GM12878 (cell line): ENCODE measurements at regions not wholly inside any gene's neighbourhood (a gene's known extent, or its start where the extent isn't known, plus 50 kb on each side); places are given as distances from the start of the nearest gene placed in this dataset.

Experiments used
- ATAC-seq: fragments of 200-7000 bp; cut with Tn5 transposase; 3 replicates; pipeline ENCODE4 v1.9.1; 2020; ENCODE audit warnings: mild to moderate bottlenecking, moderate library complexity
- BruUV-seq: library from RNA; stranded (reverse); fragments of 400-500 nt; replicated peaks from 2 replicates; lab custom pipeline; 2021; lab: Mats Ljungman, UMichigan
- CTCF ChIA-PET: fragments of 300-600 bp; sonication (Branson Sonifier 250); formaldehyde crosslinking; extraction: SDS; loops from one replicate; lab custom pipeline; 2021; ENCODE audit warnings: inconsistent platforms; lab: Yijun Ruan, JAX
- POLR2A ChIA-PET: fragments of 350-600 bp; formaldehyde crosslinking; extraction: SDS; loops from one replicate; lab custom pipeline; 2021; ENCODE audit warnings: inconsistent platforms; lab: Charles Lee
- RAD21 ChIA-PET: fragments of 300-600 bp; sonication (Branson Sonifier 250); formaldehyde crosslinking; loops from one replicate; lab custom pipeline; 2023; ENCODE audit warnings: antibody characterized with exemption; ENCODE audit not compliant: unreplicated experiment; lab: Charles Lee
- SMC1A ChIA-PET: fragments of 300-600 bp; sonication (Branson Sonifier 250); formaldehyde crosslinking; loops from one replicate; lab custom pipeline; 2023; ENCODE audit not compliant: unreplicated experiment, uncharacterized antibody; lab: Charles Lee
- DNase-seq: peaks from one replicate; pipeline ENCODE4 v3.0.0-alpha.2; 2011; ENCODE audit warnings: low read depth, low spot score
- FAIRE-seq: peaks from 3 replicates; lab custom pipeline; 2011; peaks lifted over from hg19 to GRCh38; lab: Jason Lieb, UNC
- H2AFZ ChIP-seq: 2 replicates; pipeline ENCODE4 v1.6.0; 2011; ENCODE audit warnings: low read depth, low read length, control low read depth; ENCODE audit not compliant: control insufficient read depth
- H3K27ac ChIP-seq: 2 replicates; pipeline ENCODE4 v1.5.1; 2011; ENCODE audit warnings: control low read depth; ENCODE audit not compliant: control insufficient read depth, insufficient read depth
- H3K27me3 ChIP-seq, 2 experiments: replicated peaks in 1 of 2; 2 replicates each; pipeline versions ENCODE4 v1.6.0 to v1.6.1; 2011; ENCODE audit warnings: low read length in 1 of 2; ENCODE audit not compliant: control insufficient read depth in 2 of 2, insufficient read depth in 2 of 2
- H3K36me3 ChIP-seq, 2 experiments: 2 replicates each; pipeline ENCODE4 v1.5.1; 2011; ENCODE audit warnings: low read length in 1 of 2; ENCODE audit not compliant: control insufficient read depth in 2 of 2, insufficient read depth in 2 of 2
- H3K4me1 ChIP-seq: 2 replicates; pipeline ENCODE4 v1.6.1; 2011; ENCODE audit warnings: mild to moderate bottlenecking, low read length, moderate library complexity, mixed read lengths; ENCODE audit not compliant: control insufficient read depth, insufficient read depth
- H3K4me2 ChIP-seq: 2 replicates; pipeline ENCODE4 v1.6.0; 2011; ENCODE audit warnings: control low read depth; ENCODE audit not compliant: control insufficient read depth, insufficient read depth
- H3K4me3 ChIP-seq: fragments of 200-600 bp; sonication (generic); 2 replicates; pipeline ENCODE4 v1.5.1; 2016
- H3K79me2 ChIP-seq: 2 replicates; pipeline ENCODE4 v1.6.0; 2011; ENCODE audit warnings: low read length; ENCODE audit not compliant: control insufficient read depth, insufficient read depth
- H3K9ac ChIP-seq: 2 replicates; pipeline ENCODE4 v1.8.0; 2011; ENCODE audit warnings: low read length, control low read depth, mixed read lengths; ENCODE audit not compliant: control insufficient read depth, insufficient read depth
- H3K9me3 ChIP-seq: replicated peaks from 3 replicates; pipeline ENCODE4 v1.5.1; 2011; ENCODE audit warnings: mild to moderate bottlenecking, low read length; ENCODE audit not compliant: control insufficient read depth, insufficient read depth
- H4K20me1 ChIP-seq: 2 replicates; pipeline ENCODE4 v1.6.0; 2011; ENCODE audit not compliant: control insufficient read depth, insufficient read depth
- E2F8 ChIP-seq: fragments of 450-650 bp; IDR thresholded peaks from 2 replicates; pipeline ENCODE4 v1.6.1; 2018; ENCODE audit warnings: mild to moderate bottlenecking, low read depth, moderate library complexity; ENCODE audit not compliant: partially characterized antibody
- EED ChIP-seq: sonication (generic); IDR thresholded peaks from 2 replicates; pipeline ENCODE4 v1.6.1; 2016; ENCODE audit warnings: antibody characterized with exemption, low read depth
- FOXM1 ChIP-seq: IDR thresholded peaks from 2 replicates; pipeline ENCODE4 v1.6.1; 2012; ENCODE audit warnings: low read depth, mild to moderate bottlenecking, inconsistent platforms, low read length, moderate library complexity
- HDAC6 ChIP-seq: fragments of 200-600 bp; sonication (generic); IDR thresholded peaks from one replicate; pipeline ENCODE4 v1.8.0; 2017; ENCODE audit warnings: antibody characterized with exemption; ENCODE audit not compliant: unreplicated experiment
- MEF2B ChIP-seq: fragments of 450-650 bp; IDR thresholded peaks from 2 replicates; pipeline ENCODE4 v1.6.1; 2018; ENCODE audit warnings: mild to moderate bottlenecking, moderate library complexity; ENCODE audit not compliant: partially characterized antibody, poor library complexity, severe bottlenecking
- NFXL1 ChIP-seq: fragments of 450-650 bp; IDR thresholded peaks from 2 replicates; pipeline ENCODE4 v1.6.1; 2017; ENCODE audit warnings: antibody characterized with exemption, mild to moderate bottlenecking, borderline replicate concordance
- RB1 ChIP-seq: fragments of 450-650 bp; formaldehyde crosslinking; IDR thresholded peaks from 2 replicates; pipeline ENCODE4 v1.6.1; 2017; ENCODE audit warnings: mild to moderate bottlenecking, borderline replicate concordance
- SMAD5 ChIP-seq: IDR thresholded peaks from 2 replicates; pipeline ENCODE4 v1.6.1; 2016; ENCODE audit warnings: antibody characterized with exemption, low read depth
- TARDBP ChIP-seq: IDR thresholded peaks from 2 replicates; pipeline ENCODE4 v1.6.1; 2016; ENCODE audit warnings: borderline replicate concordance
- WGBS: methylation state at CpG from one replicate; pipeline ENCODE4 v1.1.6; 2016; ENCODE audit warnings: low lambda C conversion rate; ENCODE audit not compliant: insufficient replicate concordance, insufficient coverage; ENCODE audit errors: missing lambda C conversion rate; 5-methylcytosine and 5-hydroxymethylcytosine counted together
- in situ Hi-C: fragments of 300-500 bp; cut with MboI; formaldehyde crosslinking; loops from 9 replicates; pipeline ENCODE4 v1.14.3; 2018; ENCODE audit warnings: mixed read lengths
- intact Hi-C: fragments of 100-400 bp; cut with micrococcal nuclease; formaldehyde crosslinking; loops from one replicate; pipeline ENCODE4 v1.14.2; 2022; ENCODE audit not compliant: unreplicated experiment
- TF ChIP-seq, protein P1 (sequence below): IDR thresholded peaks from 2 replicates; pipeline ENCODE4 v1.6.1; 2012; ENCODE audit warnings: improper control_type of control experiment, low read depth, low read length; ENCODE audit not compliant: insufficient replicate concordance

DNA sequence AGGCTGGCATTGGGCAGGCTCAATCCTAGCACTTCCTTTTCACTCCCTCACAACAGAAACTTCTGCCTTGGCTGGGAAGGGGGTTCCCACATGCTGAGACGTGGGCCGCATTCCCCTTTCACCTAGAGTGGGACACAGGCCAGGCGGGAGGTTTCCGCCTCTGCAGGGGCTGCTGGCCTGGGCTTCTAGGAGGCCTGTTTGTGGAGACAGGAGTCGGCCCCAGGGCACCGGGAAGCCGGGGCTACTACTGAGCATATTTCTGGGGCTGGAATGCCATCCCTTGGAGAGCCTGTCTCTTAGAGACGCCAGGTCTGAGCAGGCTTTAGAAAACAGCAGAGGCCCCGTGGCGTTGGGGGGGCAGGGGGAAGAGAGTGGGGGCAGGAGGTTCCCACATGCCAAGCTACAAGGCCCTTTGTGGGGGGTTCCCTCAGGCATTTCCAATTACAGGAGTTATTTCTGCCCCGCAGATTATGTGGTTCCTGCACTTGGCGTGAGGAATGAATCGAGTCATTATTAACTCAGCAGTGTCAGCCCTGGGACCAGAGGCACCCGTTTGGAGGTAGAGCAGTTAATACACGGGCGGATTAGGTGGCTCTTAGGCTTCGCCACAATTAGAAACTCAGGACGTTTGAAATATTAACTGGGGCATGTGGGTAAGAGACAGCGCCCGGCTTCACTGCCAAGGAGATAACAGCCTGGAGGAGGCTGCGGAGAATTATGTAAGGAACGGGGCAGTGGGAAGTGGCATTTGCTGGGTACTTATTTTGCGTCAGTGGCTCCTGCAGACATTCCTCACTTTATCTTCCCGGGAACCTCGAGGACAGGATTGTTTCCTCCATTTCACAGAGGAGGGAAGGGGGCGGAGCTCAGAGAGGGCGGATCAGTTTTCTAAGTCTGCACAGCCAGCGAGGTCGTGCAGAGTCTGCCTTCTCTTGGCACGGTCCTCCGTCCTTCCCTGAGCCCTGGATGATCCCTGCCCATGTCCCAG, 162.5 kb downstream of the MAF start:
- Histone ChIP-seq H3K79me2 (no peaks in the 10 kb centered on the region), H3K27ac (no peak overlapping the region), H3K4me1 (no peaks in the 10 kb centered on the region), H3K36me3 (no peaks in the 10 kb centered on the region), H3K27me3 (no peaks in the 10 kb centered on the region), H3K4me3 (no peak overlapping the region), H3K9me3 (no peaks in the 10 kb centered on the region), H3K4me2 (no peak overlapping the region), H2AFZ (no peak overlapping the region), H4K20me1 (peaks cover 2% of the 10 kb centered on the region; the same call in 1 of the 2 replicates), H3K9ac (no peak overlapping the region)
- in situ Hi-C loops: no loop called here
- no TSS peak for BruUV-seq
- intact Hi-C loops: no loop called here
- TF ChIP-seq HDAC6 (no peak), EED (no peak), NFXL1 (no peak), FOXM1 (no peak), SMAD5 (no peak), MEF2B (no peak), E2F8 (no peak), TARDBP (no peak), RB1 (no peak)
- TF ChIP-seq, protein P1, sequence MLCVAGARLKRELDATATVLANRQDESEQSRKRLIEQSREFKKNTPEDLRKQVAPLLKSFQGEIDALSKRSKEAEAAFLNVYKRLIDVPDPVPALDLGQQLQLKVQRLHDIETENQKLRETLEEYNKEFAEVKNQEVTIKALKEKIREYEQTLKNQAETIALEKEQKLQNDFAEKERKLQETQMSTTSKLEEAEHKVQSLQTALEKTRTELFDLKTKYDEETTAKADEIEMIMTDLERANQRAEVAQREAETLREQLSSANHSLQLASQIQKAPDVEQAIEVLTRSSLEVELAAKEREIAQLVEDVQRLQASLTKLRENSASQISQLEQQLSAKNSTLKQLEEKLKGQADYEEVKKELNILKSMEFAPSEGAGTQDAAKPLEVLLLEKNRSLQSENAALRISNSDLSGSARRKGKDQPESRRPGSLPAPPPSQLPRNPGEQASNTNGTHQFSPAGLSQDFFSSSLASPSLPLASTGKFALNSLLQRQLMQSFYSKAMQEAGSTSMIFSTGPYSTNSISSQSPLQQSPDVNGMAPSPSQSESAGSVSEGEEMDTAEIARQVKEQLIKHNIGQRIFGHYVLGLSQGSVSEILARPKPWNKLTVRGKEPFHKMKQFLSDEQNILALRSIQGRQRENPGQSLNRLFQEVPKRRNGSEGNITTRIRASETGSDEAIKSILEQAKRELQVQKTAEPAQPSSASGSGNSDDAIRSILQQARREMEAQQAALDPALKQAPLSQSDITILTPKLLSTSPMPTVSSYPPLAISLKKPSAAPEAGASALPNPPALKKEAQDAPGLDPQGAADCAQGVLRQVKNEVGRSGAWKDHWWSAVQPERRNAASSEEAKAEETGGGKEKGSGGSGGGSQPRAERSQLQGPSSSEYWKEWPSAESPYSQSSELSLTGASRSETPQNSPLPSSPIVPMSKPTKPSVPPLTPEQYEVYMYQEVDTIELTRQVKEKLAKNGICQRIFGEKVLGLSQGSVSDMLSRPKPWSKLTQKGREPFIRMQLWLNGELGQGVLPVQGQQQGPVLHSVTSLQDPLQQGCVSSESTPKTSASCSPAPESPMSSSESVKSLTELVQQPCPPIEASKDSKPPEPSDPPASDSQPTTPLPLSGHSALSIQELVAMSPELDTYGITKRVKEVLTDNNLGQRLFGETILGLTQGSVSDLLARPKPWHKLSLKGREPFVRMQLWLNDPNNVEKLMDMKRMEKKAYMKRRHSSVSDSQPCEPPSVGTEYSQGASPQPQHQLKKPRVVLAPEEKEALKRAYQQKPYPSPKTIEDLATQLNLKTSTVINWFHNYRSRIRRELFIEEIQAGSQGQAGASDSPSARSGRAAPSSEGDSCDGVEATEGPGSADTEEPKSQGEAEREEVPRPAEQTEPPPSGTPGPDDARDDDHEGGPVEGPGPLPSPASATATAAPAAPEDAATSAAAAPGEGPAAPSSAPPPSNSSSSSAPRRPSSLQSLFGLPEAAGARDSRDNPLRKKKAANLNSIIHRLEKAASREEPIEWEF: no peak
- ChIA-PET POLR2A (interaction anchor here (0.6 kb wide), 1 partner anchor 1335 kb away, joined by 3 read pairs; no protein-coding TSS in a partner anchor), SMC1A (no interaction called here), RAD21 (no interaction called here), CTCF (no interaction called here)
- FAIRE-seq (no peak), ATAC-seq (no peak), DNase-seq (no peak)
- whole genome bisulfite sequencing: 54% methylated on average over 28 of the region's 31 CpGs
